Dedifferentiated amniotic fluid mesenchymal stem cell (primary cell): ENCODE measurements at regions not wholly inside any gene's neighbourhood (a gene's known extent, or its start where the extent isn't known, plus 50 kb on each side); places are given as distances from the start of the nearest gene placed in this dataset.
A peak's percentile ranks its signal among the peaks of the same experiment; 100 is the strongest.
"Not testable (repeated sequence)": the region's sequence is repeated elsewhere in the genome, so short reads cannot be mapped to it uniquely, and the experiment has no call there.

Experiments used
- DNase-seq: peaks from one replicate; pipeline ENCODE4 v3.0.0-alpha.2; 2016; ENCODE audit errors: extremely low spot score

GRCh38 chr5:114822863-114823262 is 346.8 kb downstream of the TRIM36 start:
- no peak for DNase-seq

GRCh38 chr5:114822436-114822835 is 347.3 kb downstream of the TRIM36 start:
- DNase-seq: no peak

GRCh38 chr5:114790403-114790792 is 379.3 kb downstream of the TRIM36 start:
- DNase-seq: no peak

- peak; percentile 19 for DNase-seq
Measured at GRCh38 chr5:114789773-114790402, 379.8 kb downstream of the TRIM36 start.

GRCh38 chr5:114782869-114783268 is 386.8 kb downstream of the TRIM36 start:
- no peak for DNase-seq

GRCh38 chr5:114782177-114782576 is 387.5 kb downstream of the TRIM36 start:
- no peak for DNase-seq

GRCh38 chr5:114780290-114780689 is 389.4 kb downstream of the TRIM36 start:
- no peak for DNase-seq

- no peak for DNase-seq
Measured at GRCh38 chr5:114744406-114744805, 382.5 kb downstream of the KCNN2 start.

GRCh38 chr5:114734238-114734637 is 372.4 kb downstream of the KCNN2 start:
- DNase-seq: no peak

- DNase-seq: no peak
Measured at GRCh38 chr5:114729986-114730385, 368.1 kb downstream of the KCNN2 start.

- DNase-seq: no peak
Measured at GRCh38 chr5:114727358-114727757, 365.5 kb downstream of the KCNN2 start.

GRCh38 chr5:114726131-114726530 is 364.3 kb downstream of the KCNN2 start:
- DNase-seq: no peak

GRCh38 chr5:114719268-114719667 is 357.4 kb downstream of the KCNN2 start:
- no peak for DNase-seq

GRCh38 chr5:114716955-114717354 is 355.1 kb downstream of the KCNN2 start:
- DNase-seq: no peak

- not testable (repeated sequence) for DNase-seq
Measured at GRCh38 chr5:114704225-114704893, 342.5 kb downstream of the KCNN2 start.

GRCh38 chr5:114702731-114703130 is 340.9 kb downstream of the KCNN2 start:
- DNase-seq: no peak

- no peak for DNase-seq
Measured at GRCh38 chr5:114702136-114702535, 340.3 kb downstream of the KCNN2 start.

GRCh38 chr5:114700823-114701222 is 339.0 kb downstream of the KCNN2 start:
- DNase-seq: no peak

GRCh38 chr5:114695292-114695904 is 333.5 kb downstream of the KCNN2 start:
- DNase-seq: no peak

- no peak for DNase-seq
Measured at GRCh38 chr5:114686356-114686755, 324.5 kb downstream of the KCNN2 start.

- no peak for DNase-seq
Measured at GRCh38 chr5:114678778-114679177, 316.9 kb downstream of the KCNN2 start.

- DNase-seq: no peak
Measured at GRCh38 chr5:114665551-114665950, 303.7 kb downstream of the KCNN2 start.

GRCh38 chr5:114660791-114661190 is 298.9 kb downstream of the KCNN2 start:
- DNase-seq: no peak
